GM10266 (cell line): ENCODE measurements at regions not wholly inside any gene's neighbourhood (a gene's known extent, or its start where the extent isn't known, plus 50 kb on each side); places are given as distances from the start of the nearest gene placed in this dataset.

Experiments used
- DNase-seq: peaks from one replicate; pipeline ENCODE4 v3.0.0; 2012; ENCODE audit errors: extremely low spot score
- TF ChIP-seq, protein P1 (sequence below): IDR thresholded peaks from 2 replicates; pipeline ENCODE4 v1.5.1; 2012; ENCODE audit warnings: mild to moderate bottlenecking, low read depth; ENCODE audit not compliant: control insufficient read depth, insufficient read depth; ENCODE audit errors: missing control alignments

- DNase-seq: no peak
- TF ChIP-seq, protein P1, sequence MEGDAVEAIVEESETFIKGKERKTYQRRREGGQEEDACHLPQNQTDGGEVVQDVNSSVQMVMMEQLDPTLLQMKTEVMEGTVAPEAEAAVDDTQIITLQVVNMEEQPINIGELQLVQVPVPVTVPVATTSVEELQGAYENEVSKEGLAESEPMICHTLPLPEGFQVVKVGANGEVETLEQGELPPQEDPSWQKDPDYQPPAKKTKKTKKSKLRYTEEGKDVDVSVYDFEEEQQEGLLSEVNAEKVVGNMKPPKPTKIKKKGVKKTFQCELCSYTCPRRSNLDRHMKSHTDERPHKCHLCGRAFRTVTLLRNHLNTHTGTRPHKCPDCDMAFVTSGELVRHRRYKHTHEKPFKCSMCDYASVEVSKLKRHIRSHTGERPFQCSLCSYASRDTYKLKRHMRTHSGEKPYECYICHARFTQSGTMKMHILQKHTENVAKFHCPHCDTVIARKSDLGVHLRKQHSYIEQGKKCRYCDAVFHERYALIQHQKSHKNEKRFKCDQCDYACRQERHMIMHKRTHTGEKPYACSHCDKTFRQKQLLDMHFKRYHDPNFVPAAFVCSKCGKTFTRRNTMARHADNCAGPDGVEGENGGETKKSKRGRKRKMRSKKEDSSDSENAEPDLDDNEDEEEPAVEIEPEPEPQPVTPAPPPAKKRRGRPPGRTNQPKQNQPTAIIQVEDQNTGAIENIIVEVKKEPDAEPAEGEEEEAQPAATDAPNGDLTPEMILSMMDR: no peak
Observed at GRCh38 chr1:218700666-218701065, 355.5 kb downstream of the TGFB2 start.

GRCh38 chr1:218701131-218701530 is 356.0 kb downstream of the TGFB2 start:
- TF ChIP-seq, protein P1: no peak
- no peak for DNase-seq

GRCh38 chr1:218702775-218703174 is 357.6 kb downstream of the TGFB2 start:
- TF ChIP-seq, protein P1: no peak
- no peak for DNase-seq

DNA sequence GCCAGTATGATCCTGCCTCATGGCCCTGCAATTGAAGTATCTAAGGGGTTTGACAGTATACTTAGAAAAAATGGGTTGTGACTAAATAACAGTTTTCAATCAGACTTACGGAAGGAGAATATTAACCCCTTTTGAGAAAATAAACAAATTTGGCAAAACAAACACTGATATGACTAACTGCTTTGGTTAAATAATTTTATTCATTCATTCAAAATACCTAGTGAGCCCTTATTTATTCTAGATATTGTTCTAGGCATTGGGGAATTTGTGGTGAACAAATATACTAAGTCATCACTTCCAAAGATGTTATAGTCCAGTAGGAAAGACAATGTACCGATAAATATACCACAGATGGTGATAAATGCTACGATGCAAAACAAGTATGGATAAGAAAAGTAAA is 358.7 kb downstream of the TGFB2 start:
- DNase-seq: no peak
- TF ChIP-seq, protein P1: no peak

DNA sequence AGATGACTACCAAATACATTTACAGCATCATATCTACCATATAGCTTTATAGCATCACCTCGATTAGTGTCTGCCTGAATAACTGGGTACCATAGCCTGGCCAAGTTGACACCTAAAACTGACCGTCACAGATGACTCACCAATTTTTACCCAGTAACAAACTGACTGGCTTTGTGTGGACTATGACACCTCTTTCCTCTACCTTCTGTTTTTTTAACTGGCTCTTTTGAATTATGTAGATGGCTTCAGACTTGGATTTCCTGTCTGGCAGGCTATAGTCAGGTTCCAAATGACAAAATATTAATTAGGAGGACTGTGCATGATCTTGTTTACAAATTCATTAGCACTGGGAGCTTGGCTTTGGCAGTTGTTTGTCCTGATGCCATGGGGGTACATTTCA is 360.3 kb downstream of the TGFB2 start:
- DNase-seq: no peak
- TF ChIP-seq, protein P1: no peak

- TF ChIP-seq, protein P1: no peak
- DNase-seq: no peak
Observed at GRCh38 chr1:218705911-218706893, 361.1 kb downstream of the TGFB2 start.

DNA sequence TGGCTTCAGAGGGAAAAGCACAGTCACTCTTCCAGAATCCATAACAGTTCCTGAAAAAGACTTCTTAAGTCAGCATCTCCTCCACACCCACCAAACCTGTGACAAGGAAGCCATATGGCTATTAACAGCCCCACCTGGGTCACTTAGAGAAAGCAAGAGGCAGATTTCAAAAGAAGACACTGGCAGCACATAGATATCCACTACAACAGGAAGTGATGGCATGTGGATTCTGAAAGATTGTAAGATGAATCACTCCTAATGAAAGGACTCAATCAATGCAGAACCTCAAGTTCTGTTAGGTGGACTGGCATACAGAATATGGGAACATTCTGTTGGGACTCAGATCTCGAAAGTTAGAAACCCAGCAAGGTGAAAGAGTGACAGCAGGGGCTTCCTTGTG is 365.9 kb downstream of the TGFB2 start:
- DNase-seq: no peak
- TF ChIP-seq, protein P1: no peak
